Esophagus muscularis mucosa (tissue), 4 donors: ENCODE measurements at regions not wholly inside any gene's neighbourhood (a gene's known extent, or its start where the extent isn't known, plus 50 kb on each side); places are given as distances from the start of the nearest gene placed in this dataset.

Experiments
- DNase-seq: peaks from one replicate; pipeline ENCODE4 v3.0.0-alpha.2; 2017; ENCODE audit errors: extremely low spot score
- H3K27ac ChIP-seq, 4 donors: fragments of 200-600 bp; sonication (generic); replicated peaks in 1 of 4; 1 replicate in 3 of 4; 2 replicates in 1 of 4; pipeline ENCODE4 v1.5.1; 2016 to 2019; ENCODE audit warnings: mild to moderate bottlenecking in 1 of 4
- H3K27me3 ChIP-seq, 4 donors: fragments of 200-600 bp; sonication (generic); one replicate each; pipeline versions ENCODE4 v1.5.1 to v1.6.0; 2016 to 2019
- H3K36me3 ChIP-seq, 4 donors: fragments of 200-600 bp; sonication (generic); one replicate each; pipeline ENCODE4 v1.5.1; 2016 to 2019
- H3K4me1 ChIP-seq, 4 donors: fragments of 200-600 bp; sonication (generic); one replicate each; pipeline ENCODE4 v1.5.1; 2016 to 2019
- H3K4me3 ChIP-seq, 4 donors: fragments of 200-600 bp; sonication (generic); 1 replicate in 2 of 4; 2 replicates in 2 of 4; pipeline ENCODE4 v1.5.1; 2016 to 2019; ENCODE audit warnings: mild to moderate bottlenecking in 4 of 4, moderate library complexity in 1 of 4
- H3K9me3 ChIP-seq, 4 donors: fragments of 200-600 bp; sonication (generic); 1 replicate in 3 of 4; 2 replicates in 1 of 4; pipeline ENCODE4 v1.5.1; 2016 to 2019
- CTCF ChIP-seq, 3 experiments: fragments of 200-600 bp in 2 of 3; fragments of 450-650 bp in 1 of 3; sonication (generic) in 2 of 3; IDR thresholded peaks; one replicate each; pipeline ENCODE4 v1.5.1; 2017 to 2019; ENCODE audit warnings: antibody characterized with exemption in 3 of 3, mild to moderate bottlenecking in 2 of 3, moderate library complexity in 1 of 3
- EP300 ChIP-seq: sonication (generic); formaldehyde crosslinking; IDR thresholded peaks from one replicate; pipeline ENCODE4 v1.6.1; 2017; ENCODE audit warnings: antibody characterized with exemption
- POLR2A ChIP-seq: fragments of 450-650 bp; IDR thresholded peaks from one replicate; pipeline ENCODE4 v1.6.1; 2017; ENCODE audit warnings: antibody characterized with exemption, moderate library complexity, mild to moderate bottlenecking, low read depth
- POLR2AphosphoS5 ChIP-seq, 2 donors: sonication (generic); formaldehyde crosslinking; IDR thresholded peaks; one replicate each; pipeline ENCODE4 v1.6.1; 2017; ENCODE audit warnings: antibody characterized with exemption in 2 of 2
- WGBS: methylation state at CpG from one replicate; pipeline ENCODE4 v1.1.5; 2018; 5-methylcytosine and 5-hydroxymethylcytosine counted together
- intact Hi-C: fragments of 100-400 bp; cut with DNase I; formaldehyde crosslinking; loops from one replicate; pipeline ENCODE4 v1.15.1; 2023

GRCh38 chr4:110816367-110816766, 193.5 kb upstream of the PITX2 start:
- no peak for DNase-seq
- H3K36me3 ChIP-seq = no peaks in the 10 kb centered on the region
- H3K4me1 ChIP-seq = no peaks in the 10 kb centered on the region
- no peak for TF ChIP-seq POLR2A
- no peak for TF ChIP-seq CTCF (IDR thresholded peaks at IDR 0.05)
- TF ChIP-seq POLR2AphosphoS5 (IDR thresholded peaks at IDR 0.05) = no peak
- TF ChIP-seq EP300 = no peak
- 56% methylated on average over 1 of the region's 1 CpG for WGBS
- no peaks in the 10 kb centered on the region for H3K9me3 ChIP-seq
- H3K4me3 ChIP-seq = no peak overlapping the region
- no peak overlapping the region for H3K27ac ChIP-seq
- H3K27me3 ChIP-seq = no peaks in the 10 kb centered on the region
- intact Hi-C loops = no loop called here

GRCh38 chr4:110821186-110821585, 198.3 kb upstream of the PITX2 start:
- Histone ChIP-seq H3K27ac (no peak overlapping the region), H3K4me1 (no peaks in the 10 kb centered on the region), H3K27me3 (no peaks in the 10 kb centered on the region), H3K36me3 (no peaks in the 10 kb centered on the region), H3K4me3 (no peak overlapping the region), H3K9me3 (no peaks in the 10 kb centered on the region)
- WGBS = 83% methylated on average over 4 of the region's 4 CpGs
- intact Hi-C loops = no loop called here
- TF ChIP-seq POLR2AphosphoS5 (IDR thresholded peaks at IDR 0.05) (no peak), CTCF (IDR thresholded peaks at IDR 0.05) (no peak), POLR2A (no peak), EP300 (no peak)
- no peak for DNase-seq

- WGBS = 81% methylated on average over 3 of the region's 3 CpGs
- intact Hi-C loops = no loop called here
- no peaks in the 10 kb centered on the region for H3K4me1 ChIP-seq
- H3K9me3 ChIP-seq = no peaks in the 10 kb centered on the region
- no peaks in the 10 kb centered on the region for H3K27me3 ChIP-seq
- TF ChIP-seq POLR2AphosphoS5 (IDR thresholded peaks at IDR 0.05) (no peak), EP300 (no peak), CTCF (IDR thresholded peaks at IDR 0.05) (no peak), POLR2A (no peak)
- H3K4me3 ChIP-seq = no peak overlapping the region
- H3K36me3 ChIP-seq = no peaks in the 10 kb centered on the region
- DNase-seq = no peak
- no peak overlapping the region for H3K27ac ChIP-seq
These were observed 200.4 kb upstream of the PITX2 start for GRCh38 chr4:110823251-110823650.

GRCh38 chr4:110824344-110824743, 201.5 kb upstream of the PITX2 start:
- no peaks in the 10 kb centered on the region for H3K27me3 ChIP-seq
- no peaks in the 10 kb centered on the region for H3K36me3 ChIP-seq
- intact Hi-C loops = no loop called here
- WGBS = 96% methylated on average over 5 of the region's 5 CpGs
- no peaks in the 10 kb centered on the region for H3K9me3 ChIP-seq
- H3K4me1 ChIP-seq = no peaks in the 10 kb centered on the region
- no peak overlapping the region for H3K4me3 ChIP-seq
- H3K27ac ChIP-seq = no peak overlapping the region
- no peak for TF ChIP-seq POLR2AphosphoS5 (IDR thresholded peaks at IDR 0.05)
- no peak for TF ChIP-seq CTCF (IDR thresholded peaks at IDR 0.05)
- TF ChIP-seq EP300 = no peak
- TF ChIP-seq POLR2A = no peak
- DNase-seq = no peak

DNA sequence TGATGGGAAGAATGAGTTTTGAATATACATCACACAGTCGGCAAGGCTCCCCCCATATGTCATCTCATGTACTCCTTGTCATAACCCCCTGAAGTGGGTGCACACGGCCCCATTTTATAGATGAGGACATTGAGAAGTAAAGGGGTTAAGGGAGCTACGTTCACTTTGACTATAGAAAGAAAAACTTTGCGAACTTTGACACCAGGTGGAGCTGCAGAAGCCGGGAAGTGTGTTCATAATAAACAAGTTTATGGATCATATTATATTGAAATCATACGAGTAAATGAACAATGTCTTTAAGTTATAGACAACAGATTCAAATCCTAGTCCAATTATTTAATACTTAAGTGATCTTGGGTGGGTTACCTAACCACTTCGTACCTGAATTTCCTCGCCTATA, 203.8 kb upstream of the PITX2 start:
- H3K27me3 ChIP-seq = no peaks in the 10 kb centered on the region
- H3K9me3 ChIP-seq = no peaks in the 10 kb centered on the region
- TF ChIP-seq CTCF (IDR thresholded peaks at IDR 0.05) (no peak), EP300 (no peak), POLR2A (no peak), POLR2AphosphoS5 (IDR thresholded peaks at IDR 0.05) (no peak)
- 89% methylated on average over 8 of the region's 8 CpGs for WGBS
- no peak overlapping the region for H3K27ac ChIP-seq
- no peaks in the 10 kb centered on the region for H3K4me1 ChIP-seq
- no peak overlapping the region for H3K4me3 ChIP-seq
- no peaks in the 10 kb centered on the region for H3K36me3 ChIP-seq
- intact Hi-C loops = no loop called here
- DNase-seq = no peak
